GM08714 (cell line): ENCODE measurements at regions not wholly inside any gene's neighbourhood (a gene's known extent, or its start where the extent isn't known, plus 50 kb on each side); places are given as distances from the start of the nearest gene placed in this dataset.

Experiments used
- H3K4me3 ChIP-seq: fragments of 200-500 bp; sonication (Bioruptor generic); 2 replicates; pipeline ENCODE4 v1.5.1; 2014; ENCODE audit warnings: mild to moderate bottlenecking, low read length, inconsistent platforms
- ZNF274 ChIP-seq: IDR thresholded peaks from 2 replicates; pipeline ENCODE4 v1.6.1; 2012; ENCODE audit warnings: mild to moderate bottlenecking, low read depth, low read length

DNA sequence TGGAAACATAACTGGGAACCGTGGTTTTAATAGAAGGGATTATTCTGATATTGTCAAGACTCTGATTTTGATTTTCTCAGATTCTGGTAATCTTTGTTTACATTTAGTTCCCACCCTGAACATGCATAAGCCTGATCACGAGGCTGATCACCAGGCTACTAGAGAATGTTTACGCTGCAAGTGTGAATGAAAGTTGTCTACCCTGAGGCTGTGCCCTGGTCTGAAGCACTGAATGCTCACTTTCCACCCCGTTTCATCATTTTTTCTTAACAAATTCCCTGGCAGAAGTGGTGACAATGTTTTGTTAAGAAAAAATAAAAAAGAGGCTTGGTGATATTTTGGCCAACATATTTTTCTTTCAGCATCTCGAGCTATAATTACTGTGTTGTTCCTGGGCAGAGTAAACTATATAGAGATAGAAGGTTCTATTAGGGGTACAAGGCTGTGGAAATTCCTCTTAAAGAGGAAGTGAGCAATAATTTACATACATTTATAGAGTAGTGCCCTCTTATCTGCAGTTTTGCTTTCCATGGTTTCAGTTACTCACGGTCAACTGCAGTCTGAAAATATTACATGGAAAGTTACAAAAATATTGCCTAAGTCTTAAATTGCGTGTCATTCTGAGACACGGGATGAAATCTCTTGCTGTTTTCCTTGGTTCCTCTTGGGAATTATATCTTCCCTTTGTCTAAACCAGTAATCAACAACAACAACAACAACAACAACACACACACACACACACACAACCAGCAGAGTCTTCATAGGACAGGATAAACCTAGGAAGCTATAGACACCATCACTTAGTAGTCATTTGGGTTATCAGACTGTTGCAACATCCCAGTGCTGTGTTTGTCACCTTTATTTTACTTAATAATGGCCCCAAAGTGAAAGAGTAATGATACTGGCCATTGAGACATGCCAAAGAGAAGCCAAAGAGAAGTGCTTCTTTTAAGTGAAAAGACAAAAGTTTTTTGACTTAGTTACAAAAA, 566.6 kb upstream of the CITED2 start:
- TF ChIP-seq ZNF274: no peak
- H3K4me3 ChIP-seq: no peak overlapping the region

DNA sequence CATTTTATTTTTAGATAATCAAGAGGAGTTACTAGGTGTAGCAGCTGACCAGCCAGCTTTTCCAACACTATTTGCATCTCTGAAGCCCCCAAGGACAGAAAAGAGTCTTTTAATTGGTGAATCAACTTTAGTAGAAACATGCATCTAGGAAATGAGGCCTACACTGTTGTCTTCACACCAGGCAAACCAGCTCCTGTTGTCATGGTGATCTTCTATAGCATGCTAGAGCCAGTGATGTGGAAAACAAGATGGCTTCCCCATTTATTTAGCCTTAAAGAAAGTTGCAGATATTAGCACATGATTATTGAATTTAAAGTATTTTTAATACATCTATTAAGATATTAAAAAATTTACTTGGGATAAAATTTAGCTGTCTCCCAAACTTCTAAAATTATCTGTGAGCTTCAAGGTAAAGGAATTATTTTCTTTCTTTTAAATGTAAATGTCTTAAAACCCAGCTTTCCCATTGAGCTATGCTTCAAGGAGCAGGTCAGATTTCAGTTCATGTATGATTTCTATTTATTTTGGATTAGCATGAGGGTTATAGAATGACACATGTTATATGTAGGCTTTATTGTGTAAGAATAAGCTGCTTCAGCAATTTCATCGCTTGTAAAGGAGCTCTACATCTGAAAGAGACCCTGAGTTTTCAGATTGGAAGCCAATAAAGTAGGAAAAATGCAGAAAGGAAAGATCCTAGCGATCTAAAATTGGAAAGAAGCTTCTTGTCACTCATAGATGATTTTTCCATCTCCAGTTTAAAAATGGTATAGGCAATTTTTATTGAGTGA, 564.9 kb upstream of the CITED2 start:
- TF ChIP-seq ZNF274: no peak
- H3K4me3 ChIP-seq: no peak overlapping the region

DNA sequence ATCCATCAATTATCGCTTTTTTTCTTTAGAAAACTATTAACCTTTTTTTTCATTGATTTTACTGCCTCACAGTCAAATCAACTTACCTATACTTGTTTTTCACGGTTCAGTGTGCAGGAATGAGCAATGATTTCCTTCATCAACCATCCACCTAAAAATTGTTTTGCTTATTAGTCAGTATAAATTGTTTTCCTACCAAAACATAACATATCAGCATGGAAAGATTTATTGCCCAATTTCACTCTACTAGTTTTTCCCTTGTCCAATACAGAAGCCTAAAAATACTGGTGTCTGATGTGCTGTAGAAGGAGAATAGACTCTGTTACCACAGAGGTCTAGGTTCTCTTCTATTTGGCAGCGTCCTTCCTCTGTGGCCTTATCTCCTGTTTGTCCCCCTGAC, 558.2 kb upstream of the CITED2 start:
- TF ChIP-seq ZNF274: no peak

DNA sequence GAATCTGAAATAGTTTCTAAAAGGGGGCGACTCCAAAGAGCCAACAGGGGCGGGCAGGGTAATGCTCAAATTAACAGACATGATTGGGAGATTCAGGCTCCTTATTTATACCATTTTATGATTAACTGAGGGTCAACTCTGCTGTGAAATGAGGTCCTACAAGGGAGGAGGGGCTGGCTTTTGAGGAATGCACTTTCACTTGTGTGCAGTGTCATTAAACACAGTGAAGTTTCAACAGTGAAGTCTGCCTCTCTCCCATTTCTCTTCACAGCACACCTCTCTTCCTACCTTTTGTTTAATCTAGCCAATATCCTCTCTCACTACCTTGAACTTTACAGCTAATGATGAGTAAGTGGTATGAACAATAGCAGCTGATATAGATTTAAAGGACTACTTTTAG, 557.3 kb upstream of the CITED2 start:
- no peak overlapping the region for H3K4me3 ChIP-seq
- TF ChIP-seq ZNF274: no peak

More for the DNA sequence above, 558.2 kb upstream of the CITED2 start:
- no peak overlapping the region for H3K4me3 ChIP-seq

DNA sequence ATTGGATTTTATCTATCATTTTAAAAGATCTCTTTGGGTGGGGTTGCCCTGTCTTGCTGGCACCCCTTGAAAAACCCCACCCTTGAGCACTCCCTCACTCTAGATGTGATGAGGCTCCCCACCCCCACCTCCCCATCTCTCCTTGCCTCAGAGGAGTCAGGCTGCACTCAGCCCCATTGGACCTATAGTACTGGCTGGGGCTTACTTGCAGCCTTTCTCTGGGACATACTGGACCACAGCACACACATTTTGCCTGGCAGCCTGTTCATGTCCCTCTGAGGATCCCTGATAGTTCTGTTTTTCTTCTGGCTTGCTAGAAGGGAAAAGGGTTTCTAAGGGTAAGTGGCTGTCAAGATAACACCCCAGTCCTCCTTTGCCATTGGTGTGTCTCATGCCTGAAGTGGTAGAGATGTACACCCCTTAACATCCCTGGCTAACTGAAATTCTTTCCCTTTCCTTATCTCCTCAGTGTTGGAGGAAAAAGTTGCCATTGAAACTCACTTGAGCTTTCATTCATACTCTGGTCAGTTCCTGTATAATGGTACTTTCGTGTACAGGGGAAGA, 553.4 kb upstream of the CITED2 start:
- TF ChIP-seq ZNF274: no peak
- H3K4me3 ChIP-seq: no peak overlapping the region

DNA sequence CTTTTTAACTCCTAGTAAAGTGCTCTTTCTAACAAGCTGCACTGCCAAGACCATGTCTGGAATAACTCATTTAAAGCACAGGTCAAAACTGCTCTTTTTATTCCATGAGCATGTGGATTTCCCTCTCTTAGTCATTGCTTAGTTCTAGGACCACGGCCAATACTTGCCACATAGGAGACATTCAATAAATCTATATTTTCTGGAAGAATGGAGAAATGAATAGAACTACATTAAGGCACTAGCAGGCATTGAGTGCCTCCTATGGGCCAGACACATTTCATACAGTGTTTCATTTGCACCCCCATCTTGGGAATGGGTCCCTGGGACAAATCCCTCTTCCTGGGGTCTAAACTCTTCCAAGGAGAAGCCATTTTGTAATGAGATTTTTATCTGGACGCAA, 552.8 kb upstream of the CITED2 start:
- H3K4me3 ChIP-seq: no peak overlapping the region
- TF ChIP-seq ZNF274: no peak

DNA sequence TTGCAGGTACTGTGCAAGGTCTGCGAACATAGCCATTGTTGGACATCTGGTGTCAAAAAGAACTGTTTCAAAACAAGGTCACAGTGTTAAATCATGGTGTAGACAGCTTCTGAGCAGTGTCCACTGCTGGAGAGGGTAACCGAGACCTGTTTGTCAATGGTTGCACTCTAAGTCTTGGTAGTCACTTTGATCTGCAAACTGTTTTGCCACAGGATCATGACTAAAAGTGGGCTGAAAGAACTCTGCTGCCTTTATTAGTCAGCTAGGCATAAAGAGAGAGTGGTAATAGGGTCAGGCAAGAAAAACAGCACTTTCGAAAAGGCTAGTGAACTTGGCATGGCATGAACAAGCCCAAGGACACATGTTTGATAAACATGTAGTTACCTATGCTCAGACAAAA, 552.3 kb upstream of the CITED2 start:
- H3K4me3 ChIP-seq: no peak overlapping the region
- no peak for TF ChIP-seq ZNF274

DNA sequence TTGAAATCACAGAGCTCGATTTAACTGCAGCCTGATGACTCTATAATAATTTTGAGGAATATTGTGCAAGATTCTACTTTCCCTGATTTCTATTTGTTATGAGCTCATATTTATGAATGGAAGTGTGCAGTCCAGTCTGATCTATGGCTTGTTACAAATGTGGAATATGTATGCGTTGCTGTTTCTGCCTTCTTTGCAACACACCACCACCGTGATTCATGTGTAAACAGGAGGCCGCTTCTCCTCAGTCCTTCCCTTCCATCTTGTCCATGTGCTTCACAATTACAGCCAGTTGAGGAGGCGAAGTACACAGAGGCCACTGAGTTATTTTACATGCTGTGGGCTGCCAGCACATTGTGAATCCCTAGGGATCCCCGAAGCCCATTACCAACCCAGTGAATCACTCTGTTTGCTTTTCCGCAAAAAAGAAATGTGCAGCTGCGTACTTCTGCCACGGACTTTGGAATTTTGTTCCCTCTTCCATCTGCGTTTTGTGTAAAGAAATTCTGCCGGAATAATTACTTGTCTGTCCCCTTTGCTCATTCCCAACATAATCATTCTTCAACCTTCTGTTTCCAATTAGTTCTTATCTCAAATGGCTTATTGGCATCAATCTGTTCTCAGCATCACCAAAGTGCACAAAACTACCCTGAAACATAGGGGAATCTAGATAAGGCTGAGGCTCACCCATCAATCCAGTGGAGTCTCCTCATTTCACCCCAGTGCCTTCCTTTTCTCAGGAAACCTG, 551.6 kb upstream of the CITED2 start:
- no peak for TF ChIP-seq ZNF274
- no peak overlapping the region for H3K4me3 ChIP-seq

DNA sequence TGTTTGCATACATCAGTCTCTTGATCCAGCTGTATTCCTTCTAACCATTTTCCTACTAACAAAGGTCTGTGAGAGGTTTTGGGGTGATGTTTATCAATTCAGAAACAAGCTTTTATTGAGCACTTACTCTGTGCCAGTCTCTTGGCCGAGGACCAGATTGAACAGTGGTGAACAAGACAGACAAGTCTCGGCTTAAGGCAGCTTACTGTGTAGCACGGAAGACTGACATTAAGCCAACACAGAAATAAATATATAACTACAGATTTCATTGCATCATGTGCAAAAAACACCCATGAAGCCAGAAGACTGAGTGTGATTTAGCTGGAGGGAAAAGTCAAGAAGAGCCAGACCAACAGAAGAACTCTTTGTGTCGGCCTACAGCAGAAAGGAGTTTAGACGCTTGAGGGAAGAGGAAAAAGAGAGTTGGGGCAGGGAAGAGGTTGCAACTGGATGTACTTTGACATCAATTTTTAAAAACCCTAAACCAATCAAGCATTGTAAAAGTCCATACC, 549.6 kb upstream of the CITED2 start:
- no peak overlapping the region for H3K4me3 ChIP-seq
- no peak for TF ChIP-seq ZNF274

DNA sequence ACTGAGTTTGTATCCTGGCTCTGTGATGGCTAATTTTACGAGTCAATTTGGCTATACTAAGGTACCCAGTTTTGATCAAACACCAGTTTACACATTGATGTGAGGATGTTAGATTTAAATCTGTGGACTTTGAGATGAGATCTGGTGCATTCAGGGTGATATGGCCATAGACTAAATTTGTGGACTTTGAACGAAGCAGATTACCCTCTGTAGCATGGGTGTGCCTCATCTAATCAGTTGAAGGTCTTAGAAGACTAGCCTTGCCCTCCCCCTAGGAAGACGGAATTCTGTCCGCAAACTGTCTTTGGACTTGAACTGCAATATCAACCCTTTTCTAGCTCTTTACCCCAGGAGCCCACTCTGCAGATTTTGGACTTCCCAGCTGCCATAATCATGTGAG, 547.8 kb upstream of the CITED2 start:
- TF ChIP-seq ZNF274: no peak

DNA sequence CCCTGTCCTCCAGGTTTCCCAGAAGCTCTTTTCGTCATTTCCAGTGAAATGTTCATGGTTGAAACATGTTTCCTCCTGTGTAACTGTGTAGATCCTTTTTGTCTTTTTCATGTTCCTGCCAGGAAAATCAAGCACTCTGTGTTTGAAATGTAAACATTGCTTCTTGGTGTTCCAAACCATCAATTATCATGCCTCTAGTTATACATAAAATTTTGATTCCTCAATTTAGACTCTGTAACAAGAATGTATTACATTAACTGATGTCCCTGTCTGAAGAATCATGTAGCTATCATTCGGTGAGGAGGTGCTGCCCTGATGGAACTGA, 546.3 kb upstream of the CITED2 start:
- TF ChIP-seq ZNF274: no peak
- no peak overlapping the region for H3K4me3 ChIP-seq

More for the DNA sequence above, 547.8 kb upstream of the CITED2 start:
- H3K4me3 ChIP-seq: no peak overlapping the region

DNA sequence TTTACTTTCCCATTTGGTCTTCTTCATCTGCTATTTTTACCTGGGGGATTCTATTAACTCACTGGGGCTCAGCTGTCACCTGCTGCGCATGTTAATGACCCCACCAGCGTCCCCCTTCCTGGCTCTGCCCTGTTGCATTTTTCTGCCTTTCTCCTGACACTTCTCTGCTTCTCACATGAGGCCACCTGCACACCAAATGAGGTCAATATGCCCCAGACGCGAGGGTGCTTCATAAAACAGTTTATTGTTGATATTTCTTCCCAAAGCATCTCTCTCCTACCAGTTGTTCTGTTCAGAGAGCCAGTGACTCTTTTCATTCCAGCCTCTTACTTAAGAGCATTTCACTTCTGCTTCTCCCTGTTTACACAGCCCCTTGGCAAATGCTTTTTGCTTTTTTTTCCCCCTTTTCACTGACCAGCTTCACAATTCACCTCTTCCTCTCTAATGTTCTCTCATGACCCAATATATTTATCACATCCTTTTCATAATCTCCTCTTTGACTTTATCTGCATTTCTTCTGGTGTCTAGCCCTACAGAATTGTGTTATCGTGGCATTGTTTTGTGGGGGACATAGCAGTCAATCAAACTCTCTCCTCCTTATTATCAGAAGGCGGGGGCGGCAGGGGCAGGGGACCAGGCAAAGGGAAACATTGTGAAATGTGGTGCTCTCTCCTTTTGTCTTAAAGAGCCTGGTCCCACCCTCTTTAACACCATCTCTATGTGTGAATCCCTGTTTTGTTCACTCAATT, 545.8 kb upstream of the CITED2 start:
- H3K4me3 ChIP-seq: no peak overlapping the region
- no peak for TF ChIP-seq ZNF274
